ENCODE measurements at regions not wholly inside any gene's neighbourhood (a gene's known extent, or its start where the extent isn't known, plus 50 kb on each side); places are given as distances from the start of the nearest gene placed in this dataset.

GRCh38 chr1:219488275-219488674 is 124.6 kb downstream of the ZC3H11B start:
- TF ChIP-seq, protein P1, sequence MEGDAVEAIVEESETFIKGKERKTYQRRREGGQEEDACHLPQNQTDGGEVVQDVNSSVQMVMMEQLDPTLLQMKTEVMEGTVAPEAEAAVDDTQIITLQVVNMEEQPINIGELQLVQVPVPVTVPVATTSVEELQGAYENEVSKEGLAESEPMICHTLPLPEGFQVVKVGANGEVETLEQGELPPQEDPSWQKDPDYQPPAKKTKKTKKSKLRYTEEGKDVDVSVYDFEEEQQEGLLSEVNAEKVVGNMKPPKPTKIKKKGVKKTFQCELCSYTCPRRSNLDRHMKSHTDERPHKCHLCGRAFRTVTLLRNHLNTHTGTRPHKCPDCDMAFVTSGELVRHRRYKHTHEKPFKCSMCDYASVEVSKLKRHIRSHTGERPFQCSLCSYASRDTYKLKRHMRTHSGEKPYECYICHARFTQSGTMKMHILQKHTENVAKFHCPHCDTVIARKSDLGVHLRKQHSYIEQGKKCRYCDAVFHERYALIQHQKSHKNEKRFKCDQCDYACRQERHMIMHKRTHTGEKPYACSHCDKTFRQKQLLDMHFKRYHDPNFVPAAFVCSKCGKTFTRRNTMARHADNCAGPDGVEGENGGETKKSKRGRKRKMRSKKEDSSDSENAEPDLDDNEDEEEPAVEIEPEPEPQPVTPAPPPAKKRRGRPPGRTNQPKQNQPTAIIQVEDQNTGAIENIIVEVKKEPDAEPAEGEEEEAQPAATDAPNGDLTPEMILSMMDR (IDR thresholded peaks at IDR 0.05), result no peak
- no peak for TF ChIP-seq EZH2phosphoT487 (IDR thresholded peaks at IDR 0.05)

All from neural progenitor cell (in vitro differentiated cells).